Sigmoid colon (tissue), 6 donors: ENCODE measurements at regions not wholly inside any gene's neighbourhood (a gene's known extent, or its start where the extent isn't known, plus 50 kb on each side); places are given as distances from the start of the nearest gene placed in this dataset.

Source experiments
- DNase-seq: peaks from one replicate; pipeline ENCODE4 v3.0.0-alpha.2; 2019
- H3K27ac ChIP-seq, 4 donors: fragments of 200-600 bp; sonication (generic); one replicate each; pipeline ENCODE4 v1.5.1; 2016 to 2019; ENCODE audit warnings: mild to moderate bottlenecking in 1 of 4
- H3K27me3 ChIP-seq, 3 donors: fragments of 200-600 bp; sonication (generic); one replicate each; pipeline ENCODE4 v1.5.1; 2019; ENCODE audit warnings: mild to moderate bottlenecking in 1 of 3
- H3K36me3 ChIP-seq, 4 donors: fragments of 200-600 bp; sonication (generic); one replicate each; pipeline ENCODE4 v1.5.1; 2016 to 2019
- H3K4me1 ChIP-seq, 4 donors: fragments of 200-600 bp; sonication (generic); one replicate each; pipeline ENCODE4 v1.5.1; 2017 to 2019
- H3K4me3 ChIP-seq, 4 donors: fragments of 200-600 bp; sonication (generic); one replicate each; pipeline ENCODE4 v1.5.1; 2017 to 2019; ENCODE audit warnings: mild to moderate bottlenecking in 2 of 4, moderate library complexity in 1 of 4
- H3K9me3 ChIP-seq, 4 donors: fragments of 200-600 bp in 3 of 4; sonication (generic) in 3 of 4; one replicate each; pipeline versions ENCODE4 v1.5.1 to v1.6.1; 2013 to 2019
- CTCF ChIP-seq, 4 experiments: fragments of 450-650 bp in 3 of 4; fragments of 200-600 bp in 1 of 4; IDR thresholded peaks; one replicate each; pipeline ENCODE4 v1.5.1; 2016 to 2019; ENCODE audit warnings: antibody characterized with exemption in 4 of 4, mild to moderate bottlenecking in 3 of 4, moderate library complexity in 2 of 4
- EP300 ChIP-seq, 4 donors: sonication (generic); formaldehyde crosslinking; IDR thresholded peaks; one replicate each; pipeline ENCODE4 v1.6.1; 2017; ENCODE audit warnings: antibody characterized with exemption in 4 of 4
- POLR2A ChIP-seq, 2 donors: fragments of 450-650 bp; IDR thresholded peaks; one replicate each; pipeline ENCODE4 v1.6.1; 2016; ENCODE audit warnings: antibody characterized with exemption in 2 of 2, mild to moderate bottlenecking in 2 of 2, moderate library complexity in 2 of 2
- POLR2AphosphoS5 ChIP-seq, 4 donors: sonication (generic); formaldehyde crosslinking; IDR thresholded peaks; one replicate each; pipeline ENCODE4 v1.6.1; 2017; ENCODE audit warnings: antibody characterized with exemption in 4 of 4
- WGBS, 2 donors: extraction: QIAGEN DNeasy Blood & Tissue Kit; methylation state at CpG; one replicate each; pipeline ENCODE4 v1.1.7; 2013; 5-methylcytosine and 5-hydroxymethylcytosine counted together
- intact Hi-C: fragments of 100-400 bp; cut with DNase I; formaldehyde crosslinking; loops from one replicate; pipeline ENCODE4 v1.15.1; 2023
- donor health status: healthy with polysubstance abuse.
- donor health status: healthy.

GRCh38 chr1:105684714-105685113 lies 1371.8 kb upstream of the PRMT6 start:
- Histone ChIP-seq H3K27me3 (no peaks in the 10 kb centered on the region), H3K9me3 (no peaks in the 10 kb centered on the region), H3K4me3 (no peak overlapping the region), H3K4me1 (no peaks in the 10 kb centered on the region), H3K36me3 (no peaks in the 10 kb centered on the region), H3K27ac (no peak overlapping the region)
- TF ChIP-seq POLR2AphosphoS5 (IDR thresholded peaks at IDR 0.05) (no peak), CTCF (IDR thresholded peaks at IDR 0.05) (no peak), EP300 (IDR thresholded peaks at IDR 0.05) (no peak), POLR2A (IDR thresholded peaks at IDR 0.05) (no peak)
- intact Hi-C loops: no loop called here
- DNase-seq: no peak

GRCh38 chr1:105686026-105686425 lies 1370.4 kb upstream of the PRMT6 start:
- no peak for DNase-seq
- H3K4me3 ChIP-seq: no peak overlapping the region
- intact Hi-C loops: no loop called here
- no peaks in the 10 kb centered on the region for H3K9me3 ChIP-seq
- WGBS, 2 donors: 71 to 81% methylated on average over 3 of the region's 3 CpGs
- H3K27me3 ChIP-seq: no peaks in the 10 kb centered on the region
- no peak for TF ChIP-seq POLR2AphosphoS5 (IDR thresholded peaks at IDR 0.05)
- no peak for TF ChIP-seq POLR2A (IDR thresholded peaks at IDR 0.05)
- no peak for TF ChIP-seq EP300 (IDR thresholded peaks at IDR 0.05)
- TF ChIP-seq CTCF (IDR thresholded peaks at IDR 0.05): no peak
- H3K27ac ChIP-seq: no peak overlapping the region
- H3K36me3 ChIP-seq: no peaks in the 10 kb centered on the region
- no peaks in the 10 kb centered on the region for H3K4me1 ChIP-seq

- H3K27me3 ChIP-seq: no peaks in the 10 kb centered on the region
- DNase-seq: peak; percentile 57
- intact Hi-C loops: no loop called here
- H3K9me3 ChIP-seq: no peaks in the 10 kb centered on the region
- WGBS, 2 donors: 84 to 88% methylated on average over 15 of the region's 15 CpGs
- TF ChIP-seq EP300 (IDR thresholded peaks at IDR 0.05) (no peak), CTCF (IDR thresholded peaks at IDR 0.05) (no peak), POLR2AphosphoS5 (IDR thresholded peaks at IDR 0.05) (no peak), POLR2A (IDR thresholded peaks at IDR 0.05) (no peak)
- no peaks in the 10 kb centered on the region for H3K36me3 ChIP-seq
- no peaks in the 10 kb centered on the region for H3K4me1 ChIP-seq
- H3K27ac ChIP-seq: no peak overlapping the region
- no peak overlapping the region for H3K4me3 ChIP-seq
These were observed 1369.4 kb upstream of the PRMT6 start for GRCh38 chr1:105686874-105687690.

GRCh38 chr1:105700723-105701122 lies 1355.8 kb upstream of the PRMT6 start:
- H3K36me3 ChIP-seq: no peaks in the 10 kb centered on the region
- H3K27me3 ChIP-seq: no peaks in the 10 kb centered on the region
- DNase-seq: no peak
- TF ChIP-seq POLR2AphosphoS5 (IDR thresholded peaks at IDR 0.05): no peak
- no peak for TF ChIP-seq POLR2A (IDR thresholded peaks at IDR 0.05)
- TF ChIP-seq CTCF (IDR thresholded peaks at IDR 0.05): no peak
- TF ChIP-seq EP300 (IDR thresholded peaks at IDR 0.05): no peak
- H3K4me1 ChIP-seq: no peaks in the 10 kb centered on the region
- H3K27ac ChIP-seq: no peak overlapping the region
- no peaks in the 10 kb centered on the region for H3K9me3 ChIP-seq
- H3K4me3 ChIP-seq: no peak overlapping the region
- 77 to 80% methylated on average over 2 of the region's 2 CpGs for WGBS, 2 donors
- intact Hi-C loops: no loop called here

GRCh38 chr1:105724286-105724685 lies 1332.2 kb upstream of the PRMT6 start:
- Histone ChIP-seq H3K9me3 (no peaks in the 10 kb centered on the region), H3K36me3 (no peaks in the 10 kb centered on the region), H3K4me1 (no peaks in the 10 kb centered on the region), H3K27me3 (no peaks in the 10 kb centered on the region), H3K27ac (no peak overlapping the region), H3K4me3 (no peak overlapping the region)
- intact Hi-C loops: no loop called here
- TF ChIP-seq CTCF (IDR thresholded peaks at IDR 0.05): no peak
- no peak for TF ChIP-seq POLR2A (IDR thresholded peaks at IDR 0.05)
- TF ChIP-seq POLR2AphosphoS5 (IDR thresholded peaks at IDR 0.05): no peak
- no peak for TF ChIP-seq EP300 (IDR thresholded peaks at IDR 0.05)
- 12 to 42% methylated on average over 1 of the region's 1 CpG for WGBS, 2 donors
- no peak for DNase-seq
